ENCODE measurements at regions not wholly inside any gene's neighbourhood (a gene's known extent, or its start where the extent isn't known, plus 50 kb on each side); places are given as distances from the start of the nearest gene placed in this dataset.

DNA sequence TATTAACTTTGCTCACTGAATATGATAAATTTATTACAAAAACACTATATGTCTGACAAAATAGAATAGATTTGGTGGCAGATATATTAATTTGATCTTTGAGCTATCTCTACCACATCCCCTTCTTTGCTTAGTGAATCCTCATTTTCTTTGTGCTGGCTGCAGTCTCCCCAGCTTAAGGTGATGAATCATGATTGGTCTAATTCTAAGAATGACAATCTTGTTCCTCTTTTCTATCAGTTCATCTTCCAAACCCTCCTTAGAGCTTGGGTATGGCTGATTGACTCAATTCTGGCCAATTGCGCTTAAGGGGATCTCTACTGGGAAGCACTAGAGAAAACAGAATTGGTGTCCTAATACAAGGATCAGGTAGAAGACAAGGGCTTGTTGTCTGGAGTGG is 309.6 kb upstream of the GOLIM4 start:
- Histone ChIP-seq H3K4me3 (no peak overlapping the region), H3K9me3 (ENCODE audit: low read depth) (no peaks in the 10 kb centered on the region), H3K79me2 (no peaks in the 10 kb centered on the region), H3K27ac (no peak overlapping the region), H3K4me2 (no peak overlapping the region), H3K9me2 (replicated peaks; ENCODE audit: insufficient read depth) (no peaks in the 10 kb centered on the region), H3K4me1 (ENCODE audit: insufficient read depth) (no peaks in the 10 kb centered on the region), H4K20me1 (ENCODE audit: insufficient read depth, poor library complexity, severe bottlenecking) (no peaks in the 10 kb centered on the region), H3K36me3 (replicated peaks; ENCODE audit: insufficient read depth, low read depth) (no peaks in the 10 kb centered on the region), H3K27me3 (no peaks in the 10 kb centered on the region), H2AFZ (no peak overlapping the region)
- WGBS (ENCODE audit: low lambda C conversion rate, missing lambda C conversion rate) = 96% methylated on average over 1 of the region's 1 CpG
- no peak for DNase-seq (ENCODE audit: low spot score)
- no peak for TF ChIP-seq EZH2phosphoT487 (IDR thresholded peaks at IDR 0.05; ENCODE audit: low read depth, severe bottlenecking, unreplicated experiment)
- TF ChIP-seq, protein P1, sequence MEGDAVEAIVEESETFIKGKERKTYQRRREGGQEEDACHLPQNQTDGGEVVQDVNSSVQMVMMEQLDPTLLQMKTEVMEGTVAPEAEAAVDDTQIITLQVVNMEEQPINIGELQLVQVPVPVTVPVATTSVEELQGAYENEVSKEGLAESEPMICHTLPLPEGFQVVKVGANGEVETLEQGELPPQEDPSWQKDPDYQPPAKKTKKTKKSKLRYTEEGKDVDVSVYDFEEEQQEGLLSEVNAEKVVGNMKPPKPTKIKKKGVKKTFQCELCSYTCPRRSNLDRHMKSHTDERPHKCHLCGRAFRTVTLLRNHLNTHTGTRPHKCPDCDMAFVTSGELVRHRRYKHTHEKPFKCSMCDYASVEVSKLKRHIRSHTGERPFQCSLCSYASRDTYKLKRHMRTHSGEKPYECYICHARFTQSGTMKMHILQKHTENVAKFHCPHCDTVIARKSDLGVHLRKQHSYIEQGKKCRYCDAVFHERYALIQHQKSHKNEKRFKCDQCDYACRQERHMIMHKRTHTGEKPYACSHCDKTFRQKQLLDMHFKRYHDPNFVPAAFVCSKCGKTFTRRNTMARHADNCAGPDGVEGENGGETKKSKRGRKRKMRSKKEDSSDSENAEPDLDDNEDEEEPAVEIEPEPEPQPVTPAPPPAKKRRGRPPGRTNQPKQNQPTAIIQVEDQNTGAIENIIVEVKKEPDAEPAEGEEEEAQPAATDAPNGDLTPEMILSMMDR (IDR thresholded peaks at IDR 0.05; ENCODE audit: poor library complexity) = no peak
- TF ChIP-seq EZH2 (IDR thresholded peaks at IDR 0.05; ENCODE audit: borderline replicate concordance) = no peak

DNA sequence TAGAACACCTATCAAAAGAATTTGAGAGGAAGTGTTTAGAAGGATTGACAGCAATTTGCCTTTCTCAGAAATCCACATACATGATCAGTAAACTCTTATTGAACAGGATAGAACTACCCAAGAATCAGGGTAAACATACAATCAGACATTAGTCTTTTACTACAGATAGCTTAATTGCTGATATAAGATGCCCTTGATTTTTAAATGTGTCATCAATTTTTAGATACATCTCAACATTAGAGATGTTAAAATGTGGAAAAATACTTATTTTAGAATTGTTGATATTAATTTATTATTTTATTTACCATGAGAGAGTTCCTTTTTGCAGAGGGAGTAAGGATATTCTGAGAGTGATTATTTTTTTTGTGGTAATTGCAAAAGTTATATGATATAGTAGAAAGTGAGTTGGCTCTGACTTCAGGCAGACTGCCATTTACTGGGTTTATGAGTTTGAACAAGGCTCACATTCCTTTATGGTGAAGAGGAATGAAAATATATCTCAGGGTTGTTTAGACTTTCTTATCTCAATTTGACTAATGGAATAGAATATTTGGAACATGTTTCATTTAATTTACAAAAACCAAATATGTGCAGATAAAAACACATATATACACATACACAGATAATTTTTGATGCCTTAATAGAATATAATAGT is 302.8 kb upstream of the GOLIM4 start:
- no peaks in the 10 kb centered on the region for H3K27me3 ChIP-seq
- no peak overlapping the region for H3K27ac ChIP-seq
- no peak for DNase-seq (ENCODE audit: low spot score)
- TF ChIP-seq, protein P1 (IDR thresholded peaks at IDR 0.05; ENCODE audit: poor library complexity) = no peak
- no peak for TF ChIP-seq EZH2 (IDR thresholded peaks at IDR 0.05; ENCODE audit: borderline replicate concordance)
- no peak for TF ChIP-seq EZH2phosphoT487 (IDR thresholded peaks at IDR 0.05; ENCODE audit: low read depth, severe bottlenecking, unreplicated experiment)
- no peak overlapping the region for H3K4me3 ChIP-seq
- H3K9me2 ChIP-seq (replicated peaks; ENCODE audit: insufficient read depth) = no peaks in the 10 kb centered on the region
- no peaks in the 10 kb centered on the region for H3K36me3 ChIP-seq (replicated peaks; ENCODE audit: insufficient read depth, low read depth)
- H4K20me1 ChIP-seq (ENCODE audit: insufficient read depth, poor library complexity, severe bottlenecking) = no peaks in the 10 kb centered on the region
- no peaks in the 10 kb centered on the region for H3K79me2 ChIP-seq
- no peak overlapping the region for H2AFZ ChIP-seq
- no peaks in the 10 kb centered on the region for H3K9me3 ChIP-seq (ENCODE audit: low read depth)
- H3K4me1 ChIP-seq (ENCODE audit: insufficient read depth) = no peaks in the 10 kb centered on the region
- no peak overlapping the region for H3K4me2 ChIP-seq

- 95% methylated on average over 1 of the region's 1 CpG for WGBS (ENCODE audit: low lambda C conversion rate, missing lambda C conversion rate)
- Histone ChIP-seq H3K4me1 (ENCODE audit: insufficient read depth) (no peaks in the 10 kb centered on the region), H3K79me2 (no peaks in the 10 kb centered on the region), H3K9me3 (ENCODE audit: low read depth) (no peaks in the 10 kb centered on the region), H3K9me2 (replicated peaks; ENCODE audit: insufficient read depth) (no peaks in the 10 kb centered on the region), H4K20me1 (ENCODE audit: insufficient read depth, poor library complexity, severe bottlenecking) (no peaks in the 10 kb centered on the region), H3K36me3 (replicated peaks; ENCODE audit: insufficient read depth, low read depth) (no peaks in the 10 kb centered on the region), H3K4me3 (no peak overlapping the region), H3K4me2 (no peak overlapping the region), H3K27me3 (no peaks in the 10 kb centered on the region), H3K27ac (no peak overlapping the region), H2AFZ (no peak overlapping the region)
- TF ChIP-seq, protein P1 (IDR thresholded peaks at IDR 0.05; ENCODE audit: poor library complexity) = no peak
- no peak for TF ChIP-seq EZH2phosphoT487 (IDR thresholded peaks at IDR 0.05; ENCODE audit: low read depth, severe bottlenecking, unreplicated experiment)
- TF ChIP-seq EZH2 (IDR thresholded peaks at IDR 0.05; ENCODE audit: borderline replicate concordance) = no peak
- no peak for DNase-seq (ENCODE audit: low spot score)
Observed at GRCh38 chr3:168396861-168397260, 301.1 kb upstream of the GOLIM4 start.
